HCT116 (cell line): ENCODE measurements at regions not wholly inside any gene's neighbourhood (a gene's known extent, or its start where the extent isn't known, plus 50 kb on each side); places are given as distances from the start of the nearest gene placed in this dataset.

Experiments used
- ATAC-seq: fragments of 200-7000 bp; cut with Tn5 transposase; 2 replicates; pipeline ENCODE4 v1.9.1; 2020; ENCODE audit warnings: mild to moderate bottlenecking, moderate library complexity
- BruUV-seq: library from RNA; stranded (reverse); fragments of 400-500 nt; replicated peaks from 2 replicates; lab custom pipeline; 2021; lab: Mats Ljungman, UMichigan
- CTCF ChIA-PET: fragments of 300-600 bp; sonication (Branson Sonifier 250); formaldehyde crosslinking; loops from one replicate; lab custom pipeline; 2021; ENCODE audit warnings: antibody characterized with exemption; lab: Charles Lee
- POLR2A ChIA-PET: fragments of 300-600, 350-600 bp; sonication (Branson Sonifier 250); formaldehyde crosslinking; loops from one replicate; lab custom pipeline; 2021; ENCODE audit warnings: antibody characterized with exemption; lab: Charles Lee
- RAD21 ChIA-PET, 2 experiments: fragments of 300-600 bp; sonication (Branson Sonifier 250); formaldehyde crosslinking; loops; one replicate each; lab custom pipeline; 2023; ENCODE audit warnings: low total read pairs in 2 of 2; ENCODE audit not compliant: uncharacterized antibody in 2 of 2, unreplicated experiment in 2 of 2, low non-redundant PET in 1 of 2; lab: Charles Lee
- DNase-seq: peaks from one replicate; pipeline ENCODE4 v3.0.0-alpha.2; 2010; ENCODE audit warnings: low read depth, low spot score
- H2AFZ ChIP-seq: fragments of 200-600 bp; shearing (Covaris generic), sonication (generic); 2 replicates; pipeline ENCODE4 v1.6.1; 2017; ENCODE audit warnings: low read depth, mixed run types, mixed read lengths, antibody characterized with exemption, low read length; ENCODE audit not compliant: poor library complexity, severe bottlenecking
- H3K27ac ChIP-seq: 2 replicates; pipeline ENCODE4 v1.5.1; 2012; ENCODE audit warnings: low read depth, low read length
- H3K27me3 ChIP-seq: fragments of 200-600 bp; sonication (generic); 2 replicates; pipeline ENCODE4 v1.6.1; 2016; ENCODE audit warnings: mixed run types, low read length, mixed read lengths; ENCODE audit not compliant: insufficient read depth
- H3K36me3 ChIP-seq, 2 experiments: fragments of 200-500 bp in 1 of 2; fragments of 200-600 bp in 1 of 2; sonication (Bioruptor generic) in 1 of 2; sonication (generic) in 1 of 2; 2 replicates each; pipeline versions ENCODE4 v1.5.1 to v1.6.1; 2014 to 2016; ENCODE audit warnings: low read length in 2 of 2, inconsistent platforms in 1 of 2, mixed read lengths in 1 of 2, mixed run types in 1 of 2; ENCODE audit not compliant: insufficient read depth in 2 of 2, control insufficient read depth in 1 of 2
- H3K4me1 ChIP-seq, 2 experiments: fragments of 200-600 bp in 1 of 2; sonication (generic) in 1 of 2; 2 replicates each; pipeline versions ENCODE4 v1.5.1 to v1.6.1; 2012 to 2017; ENCODE audit warnings: low read length in 2 of 2, inconsistent platforms in 1 of 2, mild to moderate bottlenecking in 1 of 2, mixed read lengths in 1 of 2, mixed run types in 1 of 2, moderate library complexity in 1 of 2; ENCODE audit not compliant: insufficient read depth in 2 of 2, control insufficient read depth in 1 of 2
- H3K4me2 ChIP-seq: fragments of 200-600 bp; sonication (generic); 2 replicates; pipeline ENCODE4 v1.6.1; 2017; ENCODE audit warnings: mixed run types, low read length, mixed read lengths
- H3K4me3 ChIP-seq, 2 experiments: fragments of 200-600 bp in 1 of 2; sonication (generic) in 1 of 2; replicated peaks in 1 of 2; 2 replicates each; pipeline ENCODE4 v1.5.1; 2011 to 2016; ENCODE audit warnings: low read length in 2 of 2, control low read depth in 1 of 2, low read depth in 1 of 2, mild to moderate bottlenecking in 1 of 2, mixed read lengths in 1 of 2, mixed run types in 1 of 2
- H3K79me2 ChIP-seq: fragments of 200-600 bp; sonication (generic); 2 replicates; pipeline ENCODE4 v1.6.1; 2017; ENCODE audit warnings: mild to moderate bottlenecking, mixed run types, low read length, moderate library complexity, mixed read lengths; ENCODE audit not compliant: insufficient read depth
- H3K9ac ChIP-seq: fragments of 200-600 bp; sonication (generic); 2 replicates; pipeline ENCODE4 v1.6.1; 2016; ENCODE audit warnings: low read length, mixed read lengths
- H3K9me2 ChIP-seq: fragments of 200-600 bp; sonication (generic), shearing (Covaris generic); 2 replicates; pipeline ENCODE4 v1.6.1; 2017; ENCODE audit warnings: mixed run types, mild to moderate bottlenecking, moderate library complexity; ENCODE audit not compliant: insufficient read depth
- H3K9me3 ChIP-seq, 2 experiments: fragments of 200-500 bp in 1 of 2; fragments of 200-600 bp in 1 of 2; sonication (Bioruptor generic) in 1 of 2; sonication (generic) in 1 of 2; 2 replicates each; pipeline ENCODE4 v1.6.1; 2014 to 2017; ENCODE audit warnings: low read length in 2 of 2, mixed read lengths in 2 of 2, inconsistent platforms in 1 of 2, low read depth in 1 of 2, mild to moderate bottlenecking in 1 of 2, mixed run types in 1 of 2, moderate library complexity in 1 of 2; ENCODE audit not compliant: control insufficient read depth in 1 of 2, insufficient read depth in 1 of 2
- H4K20me1 ChIP-seq: fragments of 200-600 bp; sonication (generic), shearing (Covaris generic); 2 replicates; pipeline ENCODE4 v1.6.1; 2017; ENCODE audit warnings: mixed run types, mild to moderate bottlenecking, moderate library complexity; ENCODE audit not compliant: insufficient read depth
- ATF3 ChIP-seq: IDR thresholded peaks from 2 replicates; pipeline ENCODE4 v1.6.1; 2012
- CBX3 ChIP-seq: IDR thresholded peaks from 2 replicates; pipeline ENCODE4 v1.6.1; 2012; ENCODE audit warnings: low read depth
- CTCF ChIP-seq, 3 experiments: fragments of 200-600 bp in 1 of 3; sonication (generic) in 1 of 3; IDR thresholded peaks in 2 of 3; conservative IDR thresholded peaks in 1 of 3; 2 replicates each; pipeline ENCODE4 v1.5.1; 2012 to 2017; ENCODE audit warnings: low read depth in 2 of 3, low read length in 2 of 3, antibody characterized with exemption in 1 of 3, borderline replicate concordance in 1 of 3, control low read depth in 1 of 3, mild to moderate bottlenecking in 1 of 3, mixed read lengths in 1 of 3, mixed run types in 1 of 3, moderate library complexity in 1 of 3; ENCODE audit not compliant: insufficient read depth in 1 of 3
- EZH2phosphoT487 ChIP-seq: fragments of 200-600 bp; IDR thresholded peaks from 2 replicates; pipeline ENCODE4 v1.6.1; 2018; ENCODE audit warnings: antibody characterized with exemption, borderline replicate concordance
- FOSL1 ChIP-seq: IDR thresholded peaks from 2 replicates; pipeline ENCODE4 v1.6.1; 2012; ENCODE audit warnings: low read depth
- JUND ChIP-seq: IDR thresholded peaks from 2 replicates; pipeline ENCODE4 v1.6.1; 2012
- MAX ChIP-seq: IDR thresholded peaks from 2 replicates; pipeline ENCODE4 v1.6.1; 2012
- POLR2A ChIP-seq: IDR thresholded peaks from 2 replicates; pipeline ENCODE4 v1.7.0; 2011; ENCODE audit warnings: borderline replicate concordance; ENCODE audit not compliant: insufficient read depth, insufficient read length; ENCODE audit errors: extremely low read depth
- SIN3A ChIP-seq: IDR thresholded peaks from 2 replicates; pipeline ENCODE4 v1.6.1; 2012; ENCODE audit warnings: low read depth
- YY1 ChIP-seq: IDR thresholded peaks from 2 replicates; pipeline ENCODE4 v1.6.1; 2011; ENCODE audit warnings: low read length, low read depth, moderate library complexity, mild to moderate bottlenecking; ENCODE audit not compliant: insufficient replicate concordance; ENCODE audit errors: extremely low read depth
- ZFX ChIP-seq: fragments of 450-650 bp; IDR thresholded peaks from 2 replicates; pipeline ENCODE4 v1.6.1; 2017
- intact Hi-C: fragments of 100-400 bp; cut with micrococcal nuclease; formaldehyde crosslinking; loops from 2 replicates; pipeline ENCODE4 v1.10.0; 2022
- TF ChIP-seq, protein P1 (sequence below): IDR thresholded peaks from 2 replicates; pipeline ENCODE4 v1.6.1; 2011; ENCODE audit warnings: mild to moderate bottlenecking, low read length, moderate library complexity; ENCODE audit not compliant: insufficient replicate concordance; ENCODE audit errors: extremely low read depth

DNA sequence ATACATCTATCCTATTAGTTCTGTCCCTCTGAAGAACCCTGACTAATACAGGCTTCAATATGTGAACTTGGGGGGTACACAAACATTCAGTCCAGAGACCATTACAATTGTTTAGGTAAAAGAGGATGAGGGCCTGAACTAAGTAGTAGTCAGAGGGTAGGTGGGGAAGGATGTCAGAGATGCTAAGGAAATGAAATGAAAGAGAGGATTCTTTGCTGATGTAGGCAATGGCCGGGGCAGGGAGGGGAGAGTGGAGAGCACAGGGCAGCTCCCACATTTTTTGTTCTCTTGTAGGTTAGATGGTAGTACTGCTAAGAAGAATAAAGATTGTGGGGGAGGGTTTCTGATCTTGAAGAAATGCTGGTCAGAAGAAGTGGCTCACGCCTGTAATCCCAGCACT, 60.8 kb downstream of the SOX4 start:
- H3K4me3 ChIP-seq: no peak overlapping the region
- H3K27me3 ChIP-seq: no peaks in the 10 kb centered on the region
- BruUV-seq: no TSS peak
- intact Hi-C loops: no loop called here
- H3K9me2 ChIP-seq: no peaks in the 10 kb centered on the region
- ATAC-seq: no peak
- no peaks in the 10 kb centered on the region for H3K4me1 ChIP-seq
- no peak for DNase-seq
- ChIA-PET CTCF (no interaction called here), POLR2A (no interaction called here), RAD21 (no interaction called here)
- no peak overlapping the region for H3K27ac ChIP-seq
- H3K79me2 ChIP-seq: no peaks in the 10 kb centered on the region
- H4K20me1 ChIP-seq: no peaks in the 10 kb centered on the region
- no peak overlapping the region for H3K9ac ChIP-seq
- H3K4me2 ChIP-seq: no peak overlapping the region
- no peaks in the 10 kb centered on the region for H3K9me3 ChIP-seq
- TF ChIP-seq CTCF (IDR thresholded peaks at IDR 0.05 in 2 of 3, conservative IDR thresholded peaks at IDR 0.05 in 1 of 3; ENCODE audit: borderline replicate concordance in 1 of 3, insufficient read depth in 1 of 3, low read depth in 2 of 3, low read length in 2 of 3): no peak
- no peak overlapping the region for H2AFZ ChIP-seq
- H3K36me3 ChIP-seq: no peaks in the 10 kb centered on the region

DNA sequence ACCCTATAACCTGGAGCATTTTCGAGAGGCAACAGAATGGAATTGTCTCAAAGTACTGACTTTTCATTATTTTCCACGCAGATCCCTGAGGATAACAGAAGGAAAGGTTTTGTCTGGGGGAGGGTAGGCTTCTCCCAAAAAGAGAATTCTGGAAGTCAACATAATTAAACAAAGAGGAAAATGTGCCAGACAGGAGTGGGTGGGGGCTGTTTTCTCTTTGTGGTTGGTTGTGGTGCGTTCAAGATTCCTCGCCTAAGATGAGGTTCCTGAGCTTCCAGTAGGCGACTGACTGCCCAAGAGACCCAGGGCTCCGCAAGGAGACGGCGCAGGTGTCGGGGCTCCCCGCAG, 70.4 kb downstream of the SOX4 start:
- Histone ChIP-seq H3K4me3 (peak overlapping the region; percentile 21 to 45), H3K9me2 (no peaks in the 10 kb centered on the region), H3K4me2 (peak overlapping the region; percentile 74), H3K27me3 (no peaks in the 10 kb centered on the region), H3K79me2 (no peaks in the 10 kb centered on the region), H3K36me3 (no peaks in the 10 kb centered on the region), H2AFZ (peak overlapping the region; percentile 74), H3K4me1 (peaks cover 0 to 9% of the 10 kb centered on the region in 2 experiments; a peak in 1 of 4 replicates), H3K9ac (no peak overlapping the region), H4K20me1 (no peaks in the 10 kb centered on the region), H3K27ac (no peak overlapping the region), H3K9me3 (no peaks in the 10 kb centered on the region)
- DNase-seq: no peak
- no TSS peak for BruUV-seq
- no peak for ATAC-seq
- ChIA-PET POLR2A (no interaction called here), RAD21 (no interaction called here), CTCF (no interaction called here)
- TF ChIP-seq POLR2A (no peak), FOSL1 (no peak), JUND (no peak), SIN3A (no peak), ZFX (no peak), YY1 (no peak), ATF3 (no peak), CBX3 (no peak), MAX (no peak), EZH2phosphoT487 (no peak)
- TF ChIP-seq, protein P1, sequence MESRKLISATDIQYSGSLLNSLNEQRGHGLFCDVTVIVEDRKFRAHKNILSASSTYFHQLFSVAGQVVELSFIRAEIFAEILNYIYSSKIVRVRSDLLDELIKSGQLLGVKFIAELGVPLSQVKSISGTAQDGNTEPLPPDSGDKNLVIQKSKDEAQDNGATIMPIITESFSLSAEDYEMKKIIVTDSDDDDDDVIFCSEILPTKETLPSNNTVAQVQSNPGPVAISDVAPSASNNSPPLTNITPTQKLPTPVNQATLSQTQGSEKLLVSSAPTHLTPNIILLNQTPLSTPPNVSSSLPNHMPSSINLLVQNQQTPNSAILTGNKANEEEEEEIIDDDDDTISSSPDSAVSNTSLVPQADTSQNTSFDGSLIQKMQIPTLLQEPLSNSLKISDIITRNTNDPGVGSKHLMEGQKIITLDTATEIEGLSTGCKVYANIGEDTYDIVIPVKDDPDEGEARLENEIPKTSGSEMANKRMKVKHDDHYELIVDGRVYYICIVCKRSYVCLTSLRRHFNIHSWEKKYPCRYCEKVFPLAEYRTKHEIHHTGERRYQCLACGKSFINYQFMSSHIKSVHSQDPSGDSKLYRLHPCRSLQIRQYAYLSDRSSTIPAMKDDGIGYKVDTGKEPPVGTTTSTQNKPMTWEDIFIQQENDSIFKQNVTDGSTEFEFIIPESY: no peak
- TF ChIP-seq, all 23 proteins: peak for 0
- intact Hi-C loops: no loop called here
